ENCODE measurements at regions not wholly inside any gene's neighbourhood (a gene's known extent, or its start where the extent isn't known, plus 50 kb on each side); places are given as distances from the start of the nearest gene placed in this dataset.
"Not testable (repeated sequence)": the region's sequence is repeated elsewhere in the genome, so short reads cannot be mapped to it uniquely, and the experiment has no call there.

- no peaks in the 10 kb centered on the region for H3K9me3 Mint-ChIP-seq
- H3K27ac Mint-ChIP-seq = no peak overlapping the region
- H3K36me3 Mint-ChIP-seq (ENCODE audit: low read depth) = no peaks in the 10 kb centered on the region
- no peaks in the 10 kb centered on the region for H3K4me1 Mint-ChIP-seq (ENCODE audit: low read depth)
- H3K27me3 Mint-ChIP-seq (ENCODE audit: low read depth) = peaks cover 11% of the 10 kb centered on the region
- H3K4me3 Mint-ChIP-seq = no peak overlapping the region
These were observed 223.0 kb downstream of the ICOS start for GRCh38 chr2:204159526-204159925.

GRCh38 chr2:204160989-204161388 is 224.4 kb downstream of the ICOS start:
- no peak overlapping the region for H3K4me3 Mint-ChIP-seq
- H3K36me3 Mint-ChIP-seq (ENCODE audit: low read depth) = no peaks in the 10 kb centered on the region
- no peak overlapping the region for H3K27ac Mint-ChIP-seq
- no peaks in the 10 kb centered on the region for H3K9me3 Mint-ChIP-seq
- H3K4me1 Mint-ChIP-seq (ENCODE audit: low read depth) = no peaks in the 10 kb centered on the region
- peaks cover 11% of the 10 kb centered on the region for H3K27me3 Mint-ChIP-seq (ENCODE audit: low read depth)

- Mint-ChIP-seq H3K4me3 (no peak overlapping the region), H3K9me3 (no peaks in the 10 kb centered on the region), H3K27ac (no peak overlapping the region), H3K27me3 (ENCODE audit: low read depth) (peaks cover 11% of the 10 kb centered on the region), H3K4me1 (ENCODE audit: low read depth) (no peaks in the 10 kb centered on the region), H3K36me3 (ENCODE audit: low read depth) (no peaks in the 10 kb centered on the region)
These were observed 225.3 kb downstream of the ICOS start for GRCh38 chr2:204161886-204162285.

GRCh38 chr2:204166961-204167360 is 230.4 kb downstream of the ICOS start:
- Mint-ChIP-seq H3K9me3 (no peaks in the 10 kb centered on the region), H3K27me3 (ENCODE audit: low read depth) (no peaks in the 10 kb centered on the region), H3K4me1 (ENCODE audit: low read depth) (no peaks in the 10 kb centered on the region), H3K27ac (no peak overlapping the region), H3K36me3 (ENCODE audit: low read depth) (no peaks in the 10 kb centered on the region), H3K4me3 (no peak overlapping the region)

- H3K27me3 Mint-ChIP-seq (ENCODE audit: low read depth); H3K4me3 Mint-ChIP-seq; H3K9me3 Mint-ChIP-seq; H3K27ac Mint-ChIP-seq; H3K4me1 Mint-ChIP-seq (ENCODE audit: low read depth); H3K36me3 Mint-ChIP-seq (ENCODE audit: low read depth): not testable (repeated sequence)
These were observed 231.1 kb downstream of the ICOS start for GRCh38 chr2:204167670-204168069.

GRCh38 chr2:204170411-204170810 is 233.8 kb downstream of the ICOS start:
- Mint-ChIP-seq H3K4me1 (ENCODE audit: low read depth) (no peaks in the 10 kb centered on the region), H3K36me3 (ENCODE audit: low read depth) (no peaks in the 10 kb centered on the region)

GRCh38 chr2:204171432-204172144 is 235.0 kb downstream of the ICOS start:
- no peaks in the 10 kb centered on the region for H3K9me3 Mint-ChIP-seq
- no peak overlapping the region for H3K4me3 Mint-ChIP-seq
- H3K4me1 Mint-ChIP-seq (ENCODE audit: low read depth) = peaks cover 2% of the 10 kb centered on the region
- H3K36me3 Mint-ChIP-seq (ENCODE audit: low read depth) = no peaks in the 10 kb centered on the region
- H3K27ac Mint-ChIP-seq = no peak overlapping the region
- no peaks in the 10 kb centered on the region for H3K27me3 Mint-ChIP-seq (ENCODE audit: low read depth)

More at GRCh38 chr2:204170411-204170810, 233.8 kb downstream of the ICOS start:
- H3K4me3 Mint-ChIP-seq = no peak overlapping the region
- no peaks in the 10 kb centered on the region for H3K27me3 Mint-ChIP-seq (ENCODE audit: low read depth)
- H3K9me3 Mint-ChIP-seq = no peaks in the 10 kb centered on the region
- H3K27ac Mint-ChIP-seq = no peak overlapping the region

GRCh38 chr2:204172145-204172600 is 235.6 kb downstream of the ICOS start:
- H3K4me3 Mint-ChIP-seq = no peak overlapping the region
- no peaks in the 10 kb centered on the region for H3K9me3 Mint-ChIP-seq
- peaks cover 6% of the 10 kb centered on the region for H3K4me1 Mint-ChIP-seq (ENCODE audit: low read depth)
- no peaks in the 10 kb centered on the region for H3K36me3 Mint-ChIP-seq (ENCODE audit: low read depth)
- no peaks in the 10 kb centered on the region for H3K27me3 Mint-ChIP-seq (ENCODE audit: low read depth)
- H3K27ac Mint-ChIP-seq = no peak overlapping the region

GRCh38 chr2:204174034-204174433 is 237.5 kb downstream of the ICOS start:
- Mint-ChIP-seq H3K27me3 (ENCODE audit: low read depth) (peaks cover 7% of the 10 kb centered on the region), H3K36me3 (ENCODE audit: low read depth) (no peaks in the 10 kb centered on the region), H3K4me1 (ENCODE audit: low read depth) (peaks cover 6% of the 10 kb centered on the region), H3K4me3 (no peak overlapping the region), H3K9me3 (no peaks in the 10 kb centered on the region), H3K27ac (no peak overlapping the region)

- peaks cover 6% of the 10 kb centered on the region for H3K4me1 Mint-ChIP-seq (ENCODE audit: low read depth)
- H3K36me3 Mint-ChIP-seq (ENCODE audit: low read depth) = no peaks in the 10 kb centered on the region
- H3K9me3 Mint-ChIP-seq = no peaks in the 10 kb centered on the region
- H3K4me3 Mint-ChIP-seq = no peak overlapping the region
- no peak overlapping the region for H3K27ac Mint-ChIP-seq
- peaks cover 14% of the 10 kb centered on the region for H3K27me3 Mint-ChIP-seq (ENCODE audit: low read depth)
These were observed 239.1 kb downstream of the ICOS start for GRCh38 chr2:204175552-204176271.

GRCh38 chr2:204176306-204176705 is 239.7 kb downstream of the ICOS start:
- H3K36me3 Mint-ChIP-seq (ENCODE audit: low read depth) = no peaks in the 10 kb centered on the region
- H3K4me1 Mint-ChIP-seq (ENCODE audit: low read depth) = peaks cover 6% of the 10 kb centered on the region
- no peak overlapping the region for H3K27ac Mint-ChIP-seq
- no peaks in the 10 kb centered on the region for H3K9me3 Mint-ChIP-seq
- H3K27me3 Mint-ChIP-seq (ENCODE audit: low read depth) = peaks cover 19% of the 10 kb centered on the region
- H3K4me3 Mint-ChIP-seq = no peak overlapping the region

- H3K4me3 Mint-ChIP-seq = no peak overlapping the region
- no peaks in the 10 kb centered on the region for H3K9me3 Mint-ChIP-seq
- H3K27me3 Mint-ChIP-seq (ENCODE audit: low read depth) = peaks cover 19% of the 10 kb centered on the region
- H3K4me1 Mint-ChIP-seq (ENCODE audit: low read depth) = peaks cover 6% of the 10 kb centered on the region
- no peaks in the 10 kb centered on the region for H3K36me3 Mint-ChIP-seq (ENCODE audit: low read depth)
- H3K27ac Mint-ChIP-seq = no peak overlapping the region
These were observed 240.9 kb downstream of the ICOS start for GRCh38 chr2:204177251-204177976.

GRCh38 chr2:204177977-204178522 is 241.5 kb downstream of the ICOS start:
- Mint-ChIP-seq H3K27ac (no peak overlapping the region), H3K9me3 (no peaks in the 10 kb centered on the region), H3K36me3 (ENCODE audit: low read depth) (no peaks in the 10 kb centered on the region), H3K27me3 (ENCODE audit: low read depth) (peaks cover 19% of the 10 kb centered on the region), H3K4me3 (no peak overlapping the region), H3K4me1 (ENCODE audit: low read depth) (peaks cover 6% of the 10 kb centered on the region)

- H3K27ac Mint-ChIP-seq = no peak overlapping the region
- no peak overlapping the region for H3K4me3 Mint-ChIP-seq
- peaks cover 6% of the 10 kb centered on the region for H3K4me1 Mint-ChIP-seq (ENCODE audit: low read depth)
- H3K9me3 Mint-ChIP-seq = no peaks in the 10 kb centered on the region
- H3K27me3 Mint-ChIP-seq (ENCODE audit: low read depth) = peaks cover 19% of the 10 kb centered on the region
- H3K36me3 Mint-ChIP-seq (ENCODE audit: low read depth) = no peaks in the 10 kb centered on the region
These were observed 244.1 kb downstream of the ICOS start for GRCh38 chr2:204180649-204181048.

Measured in T-helper 1 cell treated with Interleukin-12 subunit alpha and Interleukin-12 subunit beta and Interleukin-4 antibody, amounts not matched to agents 30 μg/mL and 1 μg/mL, for 36 hours (primary cell).